Endodermal cell (in vitro differentiated cells): ENCODE measurements at regions not wholly inside any gene's neighbourhood (a gene's known extent, or its start where the extent isn't known, plus 50 kb on each side); places are given as distances from the start of the nearest gene placed in this dataset.

Source experiments
- DNase-seq: peaks from one replicate; pipeline ENCODE4 v3.0.0-alpha.2; 2017
- H3K27ac ChIP-seq: 2 replicates; pipeline ENCODE4 v1.5.1; 2013; ENCODE audit warnings: mild to moderate bottlenecking, low read depth, low read length, moderate library complexity
- H3K27me3 ChIP-seq: 2 replicates; pipeline ENCODE4 v1.6.1; 2013; ENCODE audit warnings: mild to moderate bottlenecking, low read length, moderate library complexity; ENCODE audit not compliant: insufficient read depth, control insufficient read depth, poor library complexity, severe bottlenecking
- H3K36me3 ChIP-seq: 2 replicates; pipeline ENCODE4 v1.7.0; 2013; ENCODE audit warnings: mild to moderate bottlenecking, low read length, moderate library complexity; ENCODE audit not compliant: control insufficient read depth, insufficient read depth
- H3K4me1 ChIP-seq: one replicate; pipeline ENCODE4 v1.7.0; 2013; ENCODE audit warnings: low read length; ENCODE audit not compliant: control insufficient read depth, insufficient read depth
- H3K4me3 ChIP-seq: 2 replicates; pipeline ENCODE4 v1.5.1; 2013; ENCODE audit warnings: mild to moderate bottlenecking, low read length, moderate library complexity
- H3K9ac ChIP-seq: 2 replicates; pipeline ENCODE4 v1.6.1; 2013; ENCODE audit warnings: mild to moderate bottlenecking, low read length, moderate library complexity; ENCODE audit not compliant: poor library complexity, severe bottlenecking; ENCODE audit errors: extremely low read depth
- H3K9me3 ChIP-seq: 2 replicates; pipeline ENCODE4 v1.6.1; 2013; ENCODE audit warnings: mild to moderate bottlenecking, low read length, moderate library complexity; ENCODE audit not compliant: control insufficient read depth
- H3K27ac Mint-ChIP-seq: 2 replicates; pipeline ENCODE4 v1.8.0; 2020; ENCODE audit warnings: mixed read lengths
- H3K27me3 Mint-ChIP-seq: 2 replicates; pipeline ENCODE4 v1.8.0; 2021; ENCODE audit warnings: mild to moderate bottlenecking, mixed read lengths; ENCODE audit not compliant: insufficient read depth
- H3K36me3 Mint-ChIP-seq: 2 replicates; pipeline ENCODE4 v1.8.0; 2020; ENCODE audit warnings: low read depth, mixed read lengths
- H3K4me1 Mint-ChIP-seq: 2 replicates; pipeline ENCODE4 v1.8.0; 2020; ENCODE audit warnings: mixed read lengths
- H3K4me3 Mint-ChIP-seq: 2 replicates; pipeline ENCODE4 v1.8.0; 2020; ENCODE audit warnings: mild to moderate bottlenecking, moderate library complexity, mixed read lengths
- H3K9me3 Mint-ChIP-seq: 2 replicates; pipeline ENCODE4 v1.8.0; 2020; ENCODE audit warnings: mild to moderate bottlenecking, mixed read lengths
- WGBS, 2 experiments: methylation state at CpG; one replicate each; pipeline versions ENCODE4 v1.1.5 to v1.1.7; 2013; ENCODE audit warnings: missing lambda C conversion rate in 2 of 2, mixed read lengths in 1 of 2; ENCODE audit not compliant: insufficient coverage in 1 of 2, insufficient read length in 1 of 2; 5-methylcytosine and 5-hydroxymethylcytosine counted together
- TF ChIP-seq, protein P1 (sequence below): fragments of 200-600 bp; sonication (generic); conservative IDR thresholded peaks from 2 replicates; pipeline ENCODE4 v1.5.0; 2021; ENCODE audit warnings: antibody characterized with exemption, mild to moderate bottlenecking

GRCh38 chr2:236795169-236795860 lies 225.7 kb downstream of the ACKR3 start:
- peaks cover 15% of the 10 kb centered on the region for H3K27me3 Mint-ChIP-seq
- H3K27ac Mint-ChIP-seq, result no peak overlapping the region
- H3K27me3 ChIP-seq, result peaks cover 4% of the 10 kb centered on the region
- TF ChIP-seq, protein P1, sequence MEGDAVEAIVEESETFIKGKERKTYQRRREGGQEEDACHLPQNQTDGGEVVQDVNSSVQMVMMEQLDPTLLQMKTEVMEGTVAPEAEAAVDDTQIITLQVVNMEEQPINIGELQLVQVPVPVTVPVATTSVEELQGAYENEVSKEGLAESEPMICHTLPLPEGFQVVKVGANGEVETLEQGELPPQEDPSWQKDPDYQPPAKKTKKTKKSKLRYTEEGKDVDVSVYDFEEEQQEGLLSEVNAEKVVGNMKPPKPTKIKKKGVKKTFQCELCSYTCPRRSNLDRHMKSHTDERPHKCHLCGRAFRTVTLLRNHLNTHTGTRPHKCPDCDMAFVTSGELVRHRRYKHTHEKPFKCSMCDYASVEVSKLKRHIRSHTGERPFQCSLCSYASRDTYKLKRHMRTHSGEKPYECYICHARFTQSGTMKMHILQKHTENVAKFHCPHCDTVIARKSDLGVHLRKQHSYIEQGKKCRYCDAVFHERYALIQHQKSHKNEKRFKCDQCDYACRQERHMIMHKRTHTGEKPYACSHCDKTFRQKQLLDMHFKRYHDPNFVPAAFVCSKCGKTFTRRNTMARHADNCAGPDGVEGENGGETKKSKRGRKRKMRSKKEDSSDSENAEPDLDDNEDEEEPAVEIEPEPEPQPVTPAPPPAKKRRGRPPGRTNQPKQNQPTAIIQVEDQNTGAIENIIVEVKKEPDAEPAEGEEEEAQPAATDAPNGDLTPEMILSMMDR, result no peak
- 94 to 95% methylated on average over 10 to 11 of the region's 11 CpGs for WGBS, 2 experiments
- no peak overlapping the region for H3K4me3 Mint-ChIP-seq
- H3K4me1 Mint-ChIP-seq, result peaks cover 7% of the 10 kb centered on the region
- DNase-seq, result no peak
- no peak overlapping the region for H3K27ac ChIP-seq
- no peaks in the 10 kb centered on the region for H3K36me3 ChIP-seq
- H3K9me3 Mint-ChIP-seq, result no peaks in the 10 kb centered on the region
- peaks cover 9% of the 10 kb centered on the region for H3K9me3 ChIP-seq
- H3K4me1 ChIP-seq, result peaks cover 7% of the 10 kb centered on the region
- no peaks in the 10 kb centered on the region for H3K36me3 Mint-ChIP-seq
- H3K4me3 ChIP-seq, result no peak overlapping the region
- H3K9ac ChIP-seq, result no peak overlapping the region

DNA sequence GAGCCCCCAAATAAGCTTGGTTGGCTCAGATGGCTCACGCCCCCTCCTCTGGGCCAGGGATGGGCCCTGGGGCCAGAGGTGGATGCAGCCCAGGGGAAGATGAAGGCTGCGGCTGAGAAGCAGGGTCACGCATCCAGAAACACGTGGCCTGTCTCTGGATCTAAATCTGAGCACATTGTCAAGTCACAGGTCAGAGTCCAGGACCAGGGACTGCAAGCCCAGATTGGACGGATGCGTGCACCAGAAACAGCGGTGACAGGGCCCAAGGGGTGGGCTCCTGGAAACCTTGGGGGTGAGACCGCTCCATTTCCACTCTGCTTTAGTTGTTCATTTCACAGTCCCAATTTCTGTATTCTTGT lies 226.2 kb downstream of the ACKR3 start:
- H3K36me3 Mint-ChIP-seq, result no peaks in the 10 kb centered on the region
- 95 to 96% methylated on average over 5 to 8 of the region's 8 CpGs for WGBS, 2 experiments
- no peak for DNase-seq
- H3K27me3 Mint-ChIP-seq, result peaks cover 15% of the 10 kb centered on the region
- peaks cover 4% of the 10 kb centered on the region for H3K27me3 ChIP-seq
- H3K4me3 Mint-ChIP-seq, result no peak overlapping the region
- TF ChIP-seq, protein P1, result no peak
- no peak overlapping the region for H3K9ac ChIP-seq
- H3K4me1 ChIP-seq, result peaks cover 1% of the 10 kb centered on the region
- no peaks in the 10 kb centered on the region for H3K36me3 ChIP-seq
- H3K27ac Mint-ChIP-seq, result no peak overlapping the region
- no peak overlapping the region for H3K27ac ChIP-seq
- H3K4me3 ChIP-seq, result no peak overlapping the region
- H3K4me1 Mint-ChIP-seq, result peaks cover 3% of the 10 kb centered on the region
- peaks cover 9% of the 10 kb centered on the region for H3K9me3 ChIP-seq
- H3K9me3 Mint-ChIP-seq, result no peaks in the 10 kb centered on the region

GRCh38 chr2:236796236-236796635 lies 226.6 kb downstream of the ACKR3 start:
- Histone ChIP-seq H3K9ac (no peak overlapping the region), H3K9me3 (peaks cover 9% of the 10 kb centered on the region), H3K27ac (no peak overlapping the region), H3K36me3 (no peaks in the 10 kb centered on the region), H3K27me3 (peaks cover 4% of the 10 kb centered on the region), H3K4me1 (no peaks in the 10 kb centered on the region), H3K4me3 (no peak overlapping the region)
- peaks cover 18% of the 10 kb centered on the region for H3K27me3 Mint-ChIP-seq
- TF ChIP-seq, protein P1, result no peak
- H3K36me3 Mint-ChIP-seq, result no peaks in the 10 kb centered on the region
- H3K9me3 Mint-ChIP-seq, result peaks cover 2% of the 10 kb centered on the region
- DNase-seq, result no peak
- no peak overlapping the region for H3K27ac Mint-ChIP-seq
- H3K4me3 Mint-ChIP-seq, result no peak overlapping the region
- 100% methylated on average over 2 of the region's 2 CpGs for WGBS, 2 experiments
- peaks cover 3% of the 10 kb centered on the region for H3K4me1 Mint-ChIP-seq
